Glutamatergic neuron (in vitro differentiated cells): ENCODE measurements at regions not wholly inside any gene's neighbourhood (a gene's known extent, or its start where the extent isn't known, plus 50 kb on each side); places are given as distances from the start of the nearest gene placed in this dataset.

Experiments
- DNase-seq: peaks from one replicate; pipeline ENCODE4 v3.0.0; 2022
- H3K27ac Mint-ChIP-seq: one replicate; pipeline ENCODE4 v1.8.0; 2020; ENCODE audit warnings: mild to moderate bottlenecking, mixed read lengths, inconsistent platforms; ENCODE audit not compliant: unreplicated experiment
- H3K27me3 Mint-ChIP-seq: one replicate; pipeline ENCODE4 v1.8.0; 2020; ENCODE audit warnings: mild to moderate bottlenecking, moderate library complexity, mixed read lengths, inconsistent platforms; ENCODE audit not compliant: unreplicated experiment
- H3K36me3 Mint-ChIP-seq: one replicate; pipeline ENCODE4 v1.8.0; 2020; ENCODE audit warnings: mild to moderate bottlenecking, mixed read lengths, inconsistent platforms; ENCODE audit not compliant: unreplicated experiment
- H3K4me1 Mint-ChIP-seq: one replicate; pipeline ENCODE4 v1.8.0; 2020; ENCODE audit warnings: mild to moderate bottlenecking, low read depth, mixed read lengths, inconsistent platforms; ENCODE audit not compliant: unreplicated experiment
- H3K4me3 Mint-ChIP-seq: one replicate; pipeline ENCODE4 v1.8.0; 2020; ENCODE audit warnings: mild to moderate bottlenecking, mixed read lengths, inconsistent platforms; ENCODE audit not compliant: unreplicated experiment
- H3K9me3 Mint-ChIP-seq: one replicate; pipeline ENCODE4 v1.8.0; 2020; ENCODE audit warnings: mild to moderate bottlenecking, moderate library complexity, mixed read lengths, inconsistent platforms; ENCODE audit not compliant: unreplicated experiment
- CTCF ChIP-seq: fragments of 200-600 bp; sonication (generic); IDR thresholded peaks from one replicate; pipeline ENCODE4 v1.5.0; 2021; ENCODE audit not compliant: partially characterized antibody, unreplicated experiment

- H3K27ac Mint-ChIP-seq, result no peak overlapping the region
- H3K9me3 Mint-ChIP-seq, result no peaks in the 10 kb centered on the region
- H3K4me1 Mint-ChIP-seq, result no peaks in the 10 kb centered on the region
- H3K4me3 Mint-ChIP-seq, result no peak overlapping the region
- no peaks in the 10 kb centered on the region for H3K27me3 Mint-ChIP-seq
- no peaks in the 10 kb centered on the region for H3K36me3 Mint-ChIP-seq
- no peak for TF ChIP-seq CTCF
- DNase-seq, result no peak
These were observed 546.3 kb downstream of the MAT2B start for GRCh38 chr5:164051745-164052144.

- H3K4me1 Mint-ChIP-seq, result no peaks in the 10 kb centered on the region
- H3K36me3 Mint-ChIP-seq, result no peaks in the 10 kb centered on the region
- H3K27ac Mint-ChIP-seq, result no peak overlapping the region
- H3K27me3 Mint-ChIP-seq, result no peaks in the 10 kb centered on the region
- DNase-seq, result no peak
- TF ChIP-seq CTCF, result no peak
- H3K9me3 Mint-ChIP-seq, result no peaks in the 10 kb centered on the region
- H3K4me3 Mint-ChIP-seq, result no peak overlapping the region
These were observed 547.2 kb downstream of the MAT2B start for GRCh38 chr5:164052536-164053093.

- Mint-ChIP-seq H3K4me3 (no peak overlapping the region), H3K4me1 (no peaks in the 10 kb centered on the region), H3K36me3 (no peaks in the 10 kb centered on the region), H3K27ac (no peak overlapping the region), H3K27me3 (no peaks in the 10 kb centered on the region), H3K9me3 (no peaks in the 10 kb centered on the region)
- TF ChIP-seq CTCF, result no peak
- DNase-seq, result no peak
These were observed 547.7 kb downstream of the MAT2B start for GRCh38 chr5:164053123-164053522.

- H3K27me3 Mint-ChIP-seq, result no peaks in the 10 kb centered on the region
- no peak for TF ChIP-seq CTCF
- H3K36me3 Mint-ChIP-seq, result no peaks in the 10 kb centered on the region
- H3K27ac Mint-ChIP-seq, result no peak overlapping the region
- DNase-seq, result no peak
- no peaks in the 10 kb centered on the region for H3K4me1 Mint-ChIP-seq
- no peaks in the 10 kb centered on the region for H3K9me3 Mint-ChIP-seq
- no peak overlapping the region for H3K4me3 Mint-ChIP-seq
These were observed 549.0 kb downstream of the MAT2B start for GRCh38 chr5:164054461-164054860.

- no peak for TF ChIP-seq CTCF
- no peaks in the 10 kb centered on the region for H3K9me3 Mint-ChIP-seq
- DNase-seq, result no peak
- H3K27me3 Mint-ChIP-seq, result no peaks in the 10 kb centered on the region
- no peaks in the 10 kb centered on the region for H3K36me3 Mint-ChIP-seq
- peaks cover 4% of the 10 kb centered on the region for H3K4me1 Mint-ChIP-seq
- no peak overlapping the region for H3K27ac Mint-ChIP-seq
- no peak overlapping the region for H3K4me3 Mint-ChIP-seq
These were observed 551.7 kb downstream of the MAT2B start for GRCh38 chr5:164057121-164057520.
